Osteoblast (primary cell): ENCODE measurements at regions not wholly inside any gene's neighbourhood (a gene's known extent, or its start where the extent isn't known, plus 50 kb on each side); places are given as distances from the start of the nearest gene placed in this dataset.

ENCODE experiments used
- DNase-seq: peaks from one replicate; pipeline ENCODE4 v3.0.0; 2011; ENCODE audit warnings: low spot score, mixed read lengths; ENCODE audit not compliant: insufficient read length; ENCODE audit errors: missing footprints
- H2AFZ ChIP-seq: 2 replicates; pipeline ENCODE4 v1.6.0; 2011; ENCODE audit warnings: mild to moderate bottlenecking, low read length
- H3K27ac ChIP-seq: 2 replicates; pipeline ENCODE4 v1.5.1; 2011; ENCODE audit warnings: mild to moderate bottlenecking, low read depth, low read length, moderate library complexity
- H3K27me3 ChIP-seq: 2 replicates; pipeline ENCODE4 v1.6.0; 2012; ENCODE audit warnings: mild to moderate bottlenecking, control low read depth, inconsistent platforms, low read length, moderate library complexity; ENCODE audit not compliant: insufficient read depth
- H3K36me3 ChIP-seq: 2 replicates; pipeline ENCODE4 v1.5.1; 2011; ENCODE audit warnings: mild to moderate bottlenecking, low read length, control low read depth, moderate library complexity; ENCODE audit not compliant: insufficient read depth
- H3K4me1 ChIP-seq: 2 replicates; pipeline ENCODE4 v1.5.1; 2011; ENCODE audit warnings: mild to moderate bottlenecking, low read length, control low read depth, moderate library complexity; ENCODE audit not compliant: insufficient read depth
- H3K4me2 ChIP-seq: 2 replicates; pipeline ENCODE4 v1.6.0; 2011; ENCODE audit warnings: mild to moderate bottlenecking, low read length; ENCODE audit not compliant: insufficient read depth
- H3K4me3 ChIP-seq: fragments of 200-600 bp; sonication (generic); 3 replicates; pipeline ENCODE4 v1.5.1; 2012; ENCODE audit warnings: mild to moderate bottlenecking, low read length, inconsistent platforms; ENCODE audit not compliant: insufficient read depth
- H3K79me2 ChIP-seq: 2 replicates; pipeline ENCODE4 v1.6.0; 2012; ENCODE audit warnings: mild to moderate bottlenecking, low read length, control low read depth, inconsistent platforms; ENCODE audit not compliant: insufficient read depth
- H3K9me3 ChIP-seq: 2 replicates; pipeline ENCODE4 v1.5.1; 2011; ENCODE audit warnings: low read depth, low read length, control low read depth
- H4K20me1 ChIP-seq: 2 replicates; pipeline ENCODE4 v1.6.0; 2012; ENCODE audit warnings: mild to moderate bottlenecking, low read length, control low read depth; ENCODE audit not compliant: insufficient read depth
- CTCF ChIP-seq: IDR thresholded peaks from 2 replicates; pipeline ENCODE4 v1.5.1; 2011; ENCODE audit warnings: mild to moderate bottlenecking, low read depth, low read length, moderate library complexity; ENCODE audit errors: extremely low read depth

- H3K36me3 ChIP-seq = no peaks in the 10 kb centered on the region
- H3K27ac ChIP-seq = no peak overlapping the region
- no peak overlapping the region for H3K4me3 ChIP-seq
- H3K27me3 ChIP-seq = no peaks in the 10 kb centered on the region
- no peaks in the 10 kb centered on the region for H4K20me1 ChIP-seq
- H3K79me2 ChIP-seq = no peaks in the 10 kb centered on the region
- peak overlapping the region; percentile 36 for H2AFZ ChIP-seq
- TF ChIP-seq CTCF = no peak
- DNase-seq = no peak
- H3K4me2 ChIP-seq = no peak overlapping the region
- no peaks in the 10 kb centered on the region for H3K9me3 ChIP-seq
- no peaks in the 10 kb centered on the region for H3K4me1 ChIP-seq
Measured at GRCh38 chr13:74651121-74651520, 516.9 kb upstream of the KLF12 start.

GRCh38 chr13:74647991-74648390, 513.8 kb upstream of the KLF12 start:
- Histone ChIP-seq H3K36me3 (no peaks in the 10 kb centered on the region), H3K27me3 (no peaks in the 10 kb centered on the region), H3K4me3 (no peak overlapping the region), H3K4me1 (no peaks in the 10 kb centered on the region), H2AFZ (no peak overlapping the region), H3K27ac (no peak overlapping the region), H3K9me3 (no peaks in the 10 kb centered on the region), H4K20me1 (no peaks in the 10 kb centered on the region), H3K79me2 (no peaks in the 10 kb centered on the region), H3K4me2 (no peak overlapping the region)
- DNase-seq = no peak
- TF ChIP-seq CTCF = no peak

GRCh38 chr13:74647211-74647610, 513.0 kb upstream of the KLF12 start:
- H3K4me2 ChIP-seq = no peak overlapping the region
- H4K20me1 ChIP-seq = no peaks in the 10 kb centered on the region
- no peak overlapping the region for H3K27ac ChIP-seq
- no peak overlapping the region for H3K4me3 ChIP-seq
- no peaks in the 10 kb centered on the region for H3K36me3 ChIP-seq
- H2AFZ ChIP-seq = no peak overlapping the region
- TF ChIP-seq CTCF = no peak
- no peaks in the 10 kb centered on the region for H3K4me1 ChIP-seq
- no peaks in the 10 kb centered on the region for H3K79me2 ChIP-seq
- no peaks in the 10 kb centered on the region for H3K27me3 ChIP-seq
- no peak for DNase-seq
- H3K9me3 ChIP-seq = no peaks in the 10 kb centered on the region

- H3K36me3 ChIP-seq = no peaks in the 10 kb centered on the region
- DNase-seq = no peak
- no peak overlapping the region for H3K4me2 ChIP-seq
- H3K27me3 ChIP-seq = no peaks in the 10 kb centered on the region
- peaks cover 5% of the 10 kb centered on the region for H3K4me1 ChIP-seq
- TF ChIP-seq CTCF = no peak
- H3K4me3 ChIP-seq = no peak overlapping the region
- H3K27ac ChIP-seq = no peak overlapping the region
- no peaks in the 10 kb centered on the region for H4K20me1 ChIP-seq
- H3K9me3 ChIP-seq = no peaks in the 10 kb centered on the region
- H3K79me2 ChIP-seq = no peaks in the 10 kb centered on the region
- H2AFZ ChIP-seq = no peak overlapping the region
Measured at GRCh38 chr13:74646091-74646490, 511.9 kb upstream of the KLF12 start.
